ENCODE measurements at regions not wholly inside any gene's neighbourhood (a gene's known extent, or its start where the extent isn't known, plus 50 kb on each side); places are given as distances from the start of the nearest gene placed in this dataset.

DNA sequence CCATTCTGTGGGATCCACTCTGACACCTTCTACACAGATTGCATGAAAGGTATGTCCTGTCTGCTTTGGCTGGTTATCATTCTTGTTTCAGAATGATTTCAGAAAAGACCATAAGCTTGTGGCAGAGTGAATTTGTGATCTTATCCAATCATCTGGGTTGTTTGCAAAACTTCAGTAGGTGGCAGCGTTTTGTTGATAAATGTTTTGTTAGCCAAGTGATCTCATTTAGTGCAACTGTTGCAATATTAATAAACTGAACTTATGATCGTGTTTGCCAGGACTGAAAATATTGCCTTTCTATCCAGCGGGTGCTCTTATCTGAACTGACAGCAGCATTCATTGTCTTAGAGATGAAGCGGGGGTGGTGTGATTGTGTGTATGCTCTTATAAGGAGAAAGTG, 613.2 kb upstream of the NOX3 start:
- DNase-seq (ENCODE audit: low read depth in 2 of 3, low spot score in 2 of 3) = no peak

DNA sequence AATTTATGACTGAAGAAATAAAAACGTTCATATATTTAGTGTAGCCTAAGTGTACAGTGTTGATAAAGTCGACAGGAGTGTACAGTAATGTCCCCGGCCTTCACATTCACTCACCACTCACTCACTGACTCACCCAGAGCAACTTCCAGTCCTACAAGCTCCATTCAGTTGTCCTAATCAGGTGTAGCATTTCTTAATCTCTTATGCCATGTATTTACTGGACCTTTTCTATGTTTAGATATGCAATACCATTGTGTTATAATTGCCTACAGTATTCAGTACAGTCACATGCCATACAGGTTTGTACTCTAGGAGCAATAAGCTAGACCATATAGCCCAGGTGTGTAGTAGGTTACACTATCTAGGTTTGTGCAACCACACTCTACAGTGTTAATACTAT, 610.2 kb upstream of the NOX3 start:
- no peak for DNase-seq (ENCODE audit: low read depth in 2 of 3, low spot score in 2 of 3)

DNA sequence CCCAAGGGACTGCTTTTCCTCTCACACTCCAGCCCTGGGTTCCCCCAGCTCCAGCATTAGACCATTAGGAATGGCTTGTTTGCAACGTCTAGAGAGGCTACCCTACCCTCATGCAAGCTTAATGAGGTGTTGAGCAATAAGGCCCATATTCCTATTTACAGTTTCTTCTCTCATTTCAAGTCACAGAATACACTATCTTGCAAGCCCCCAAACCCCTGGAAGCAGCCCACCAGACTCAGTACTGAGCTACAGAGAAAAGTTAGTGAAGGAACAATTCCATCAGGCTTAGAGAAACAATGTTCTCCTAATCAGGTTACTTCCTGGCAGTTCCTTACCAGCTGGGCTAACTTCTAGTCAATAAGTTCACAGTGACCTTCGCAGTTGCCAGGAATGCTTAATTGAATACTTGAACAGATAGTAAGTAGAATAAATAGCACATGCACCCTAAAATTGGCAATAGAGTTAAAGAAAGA, 606.5 kb upstream of the NOX3 start:
- no peak for DNase-seq (ENCODE audit: low read depth in 2 of 3, low spot score in 2 of 3)

DNA sequence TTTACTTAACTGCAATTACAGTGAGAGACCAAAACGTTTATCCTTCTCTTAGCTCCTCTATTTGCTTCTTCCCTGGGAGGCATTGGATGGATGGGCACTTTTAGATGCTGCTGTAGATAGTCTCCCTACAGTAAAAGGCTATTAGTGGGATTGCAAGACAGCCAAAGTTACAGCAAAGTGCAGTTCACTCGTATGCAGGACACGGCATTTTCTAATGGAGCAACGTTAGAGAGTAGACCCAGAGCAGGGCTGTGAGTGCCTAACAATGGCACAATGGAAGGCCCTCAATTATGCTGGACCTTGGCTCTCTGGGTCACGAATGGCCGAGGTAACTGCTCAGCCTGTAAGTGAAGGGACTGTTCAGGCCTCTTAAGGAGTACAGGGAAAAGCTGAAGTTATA, 605.8 kb upstream of the NOX3 start:
- DNase-seq (ENCODE audit: low read depth in 2 of 3, low spot score in 2 of 3) = no peak

DNA sequence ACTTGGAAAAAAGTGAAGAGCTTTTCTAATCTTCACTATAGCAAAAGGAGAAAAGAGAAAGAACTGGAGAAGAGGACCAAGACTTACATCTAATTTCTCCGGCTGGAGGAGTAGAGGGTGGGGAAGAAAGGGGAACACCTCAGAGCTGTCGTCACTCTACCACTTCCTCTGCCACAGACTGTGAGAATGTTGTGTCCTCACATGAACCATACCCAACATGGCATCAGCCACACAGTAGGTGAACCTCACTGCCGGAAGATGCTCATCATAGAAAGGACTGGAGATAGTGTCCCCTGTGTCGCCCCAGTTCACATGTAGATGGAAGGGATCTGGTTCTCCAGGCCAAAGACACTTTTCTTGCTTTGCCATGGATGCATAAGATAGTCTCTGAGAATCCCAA, 604.4 kb upstream of the NOX3 start:
- DNase-seq (ENCODE audit: low read depth in 2 of 3, low spot score in 2 of 3) = no peak

DNA sequence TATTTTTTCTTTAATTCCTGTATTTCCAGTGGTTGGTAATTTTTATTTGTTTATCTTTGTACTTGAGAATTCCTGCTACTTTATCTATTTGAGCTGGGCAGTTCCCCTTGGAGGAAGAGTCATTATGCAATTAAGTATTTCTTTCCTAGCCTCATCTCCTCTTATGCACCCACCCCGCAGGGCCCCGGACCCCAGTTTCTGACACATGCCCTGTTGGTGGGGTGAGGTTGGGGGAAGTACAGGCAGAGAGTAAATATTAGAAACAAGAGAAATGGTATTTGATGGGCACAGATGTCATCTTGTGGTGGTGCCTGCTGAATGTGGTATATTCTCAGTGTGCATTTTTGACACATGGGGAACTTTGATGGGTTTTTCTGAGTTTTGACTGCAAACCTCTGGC, 602.7 kb upstream of the NOX3 start:
- DNase-seq (ENCODE audit: low read depth in 2 of 3, low spot score in 2 of 3) = no peak

DNA sequence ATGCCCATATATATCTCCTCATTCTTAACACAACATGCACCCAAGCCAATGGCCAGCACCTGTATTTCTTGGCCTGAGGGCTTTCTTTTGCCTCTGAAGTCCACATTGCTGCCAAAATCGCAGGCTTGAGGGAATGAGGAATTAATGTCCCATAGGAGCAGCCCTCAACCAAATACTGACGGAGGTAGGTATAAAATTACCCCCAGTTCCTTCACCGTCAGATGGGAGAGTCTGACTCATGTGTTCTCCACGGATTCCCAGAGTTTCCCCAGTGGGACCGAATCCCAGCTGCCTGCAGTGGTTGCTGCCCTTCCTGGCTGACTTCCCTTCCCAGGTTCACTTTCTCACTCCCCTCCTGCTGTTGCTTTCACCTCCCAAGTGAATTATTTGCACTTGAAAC, 602.2 kb upstream of the NOX3 start:
- DNase-seq (ENCODE audit: low read depth in 2 of 3, low spot score in 2 of 3) = no peak

DNA sequence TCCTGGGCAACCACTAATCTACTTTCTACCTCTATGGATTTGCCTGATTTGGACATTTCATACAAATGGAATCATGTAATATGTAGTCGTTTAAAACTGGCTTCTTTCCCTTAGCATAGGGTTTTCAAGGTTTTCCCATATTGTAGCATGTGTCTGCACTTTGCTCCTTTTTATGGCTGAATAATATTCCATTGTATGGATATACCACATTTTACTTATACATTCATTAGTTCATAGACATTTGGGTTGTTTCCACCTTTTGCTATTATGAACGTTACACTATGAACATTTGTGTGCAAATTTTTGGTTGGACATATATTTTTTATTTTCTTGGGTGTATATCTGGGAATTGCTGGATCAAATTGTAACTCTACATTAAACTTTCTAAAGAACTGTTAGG, 600.4 kb upstream of the NOX3 start:
- no peak for DNase-seq (ENCODE audit: low read depth in 2 of 3, low spot score in 2 of 3)

DNA sequence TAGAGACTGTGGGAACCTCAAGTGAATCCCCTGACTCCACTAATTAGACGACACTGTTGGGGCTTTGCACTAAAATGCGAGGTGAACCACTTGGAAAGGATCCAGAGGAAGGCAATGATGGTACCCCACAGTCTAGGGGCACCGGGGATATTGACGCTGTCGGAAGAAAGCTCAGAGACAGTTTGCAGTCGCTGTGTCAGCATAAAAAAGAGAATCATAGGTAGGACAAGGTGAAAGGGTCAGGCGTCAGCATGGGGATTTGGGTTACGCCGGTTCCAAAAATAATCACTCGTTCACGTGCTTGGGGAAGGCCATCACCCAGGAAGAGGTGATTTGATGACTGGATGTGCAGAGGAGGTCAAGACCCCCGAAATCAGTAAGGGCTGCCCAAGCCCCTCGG, 598.0 kb upstream of the NOX3 start:
- no peak for DNase-seq (ENCODE audit: low read depth in 2 of 3, low spot score in 2 of 3)

DNA sequence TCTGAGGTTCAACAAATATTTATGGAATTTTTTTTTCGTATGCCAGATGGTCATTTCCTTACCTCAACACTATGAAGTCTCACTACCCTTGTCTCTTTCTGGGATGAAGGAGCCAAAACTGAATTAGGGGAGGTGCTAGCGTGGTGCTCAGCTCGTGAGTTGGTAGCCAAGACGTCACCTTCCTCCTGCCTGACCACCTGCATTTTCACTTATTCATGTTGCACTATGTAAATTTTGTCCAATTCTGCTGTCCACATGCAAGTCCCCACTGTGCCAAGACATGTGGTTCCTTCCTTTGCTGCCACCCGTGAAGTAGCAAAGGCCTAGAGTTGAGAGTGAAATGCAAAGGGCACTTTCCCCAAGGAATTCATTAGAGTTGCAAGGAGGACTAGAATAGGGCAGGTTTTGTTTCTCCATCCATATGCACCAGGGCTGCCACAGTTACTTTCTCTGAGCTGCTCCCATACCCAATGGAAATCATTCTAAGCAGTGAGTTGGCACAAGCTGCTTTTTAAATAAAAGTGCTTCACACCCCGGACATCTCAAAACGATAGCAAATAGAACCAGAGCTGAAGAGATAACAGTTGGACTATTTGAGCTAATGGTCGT, 591.3 kb upstream of the NOX3 start:
- no peak for DNase-seq (ENCODE audit: low read depth in 2 of 3, low spot score in 2 of 3)

DNA sequence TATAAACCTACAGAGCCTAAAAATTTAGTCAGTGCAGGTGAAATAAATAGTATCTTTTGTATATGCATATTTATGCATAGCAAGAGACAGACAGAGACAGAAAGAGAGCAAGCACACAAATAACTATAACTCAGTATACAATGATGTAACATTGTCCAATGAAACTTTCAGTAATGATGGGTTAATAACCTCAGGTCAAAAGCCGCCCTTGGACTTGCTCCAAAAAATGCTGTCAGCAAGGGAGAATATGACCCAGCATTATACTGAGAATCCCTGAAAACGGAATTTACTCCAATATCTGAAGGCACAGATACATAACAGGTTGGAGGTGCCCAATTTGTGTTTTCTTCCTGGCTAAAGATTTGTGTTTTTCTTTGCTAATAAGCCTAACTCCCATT, 590.6 kb upstream of the NOX3 start:
- no peak for DNase-seq (ENCODE audit: low read depth in 2 of 3, low spot score in 2 of 3)

DNA sequence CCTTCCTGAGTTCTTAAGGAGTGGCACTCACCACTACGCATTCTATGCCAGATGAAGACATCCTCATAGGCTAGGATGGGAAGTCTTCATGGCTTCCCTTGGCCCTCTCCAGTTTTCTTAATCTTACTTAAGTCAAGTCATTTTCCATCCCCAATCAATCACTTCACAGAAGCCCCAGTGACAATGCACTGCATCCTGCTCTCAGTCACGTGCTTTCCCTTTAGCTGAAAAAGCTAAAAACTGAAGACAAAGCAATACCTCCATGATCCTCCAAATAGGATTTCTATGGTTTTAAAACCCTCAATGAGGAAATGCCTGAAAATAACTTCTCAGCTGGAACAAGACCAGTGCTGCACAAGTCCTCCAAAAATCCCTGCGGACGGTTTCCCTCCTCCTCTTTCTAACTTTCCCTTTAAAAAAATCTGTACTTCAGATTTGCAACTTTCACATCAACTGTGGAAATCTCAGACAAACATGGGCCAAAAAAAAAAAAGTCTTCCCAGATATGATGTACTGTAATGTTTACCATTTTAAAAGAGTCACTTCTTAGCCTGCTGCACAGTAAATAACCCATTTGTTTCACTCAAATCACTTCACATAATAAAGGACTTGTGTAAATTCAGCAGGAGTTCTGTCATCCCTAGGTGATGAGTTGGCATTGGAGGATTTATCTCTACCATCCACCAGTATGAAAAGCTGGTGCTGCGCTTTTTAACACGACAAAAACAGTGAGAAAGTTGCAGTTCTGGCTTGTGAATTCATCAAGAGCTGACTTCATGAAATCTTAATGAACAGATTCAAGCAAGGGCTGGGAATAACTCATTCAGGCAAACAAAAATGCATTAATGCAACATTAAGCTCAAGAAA, 590.0 kb upstream of the NOX3 start:
- DNase-seq (ENCODE audit: low read depth in 2 of 3, low spot score in 2 of 3) = no peak

DNA sequence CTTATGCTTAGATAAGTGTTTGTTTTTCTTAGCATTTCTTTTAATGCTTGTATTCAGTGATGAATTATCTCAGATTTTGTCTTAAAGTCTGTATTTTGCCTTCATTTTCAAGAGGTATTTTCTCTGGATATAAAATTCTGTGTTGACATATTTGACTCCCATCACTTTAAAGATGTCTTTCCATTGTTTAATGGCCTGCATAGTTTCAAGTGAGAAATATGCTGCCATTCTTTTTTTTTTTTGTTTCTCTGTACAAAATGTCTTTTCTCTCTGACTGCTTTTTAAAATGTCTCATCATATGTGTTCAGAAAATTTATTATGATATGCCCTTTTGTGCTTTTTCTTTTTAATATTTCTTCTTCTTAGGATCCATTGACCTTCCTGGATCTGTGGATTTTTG, 578.0 kb upstream of the NOX3 start:
- DNase-seq (ENCODE audit: low read depth in 2 of 3, low spot score in 2 of 3) = no peak

DNA sequence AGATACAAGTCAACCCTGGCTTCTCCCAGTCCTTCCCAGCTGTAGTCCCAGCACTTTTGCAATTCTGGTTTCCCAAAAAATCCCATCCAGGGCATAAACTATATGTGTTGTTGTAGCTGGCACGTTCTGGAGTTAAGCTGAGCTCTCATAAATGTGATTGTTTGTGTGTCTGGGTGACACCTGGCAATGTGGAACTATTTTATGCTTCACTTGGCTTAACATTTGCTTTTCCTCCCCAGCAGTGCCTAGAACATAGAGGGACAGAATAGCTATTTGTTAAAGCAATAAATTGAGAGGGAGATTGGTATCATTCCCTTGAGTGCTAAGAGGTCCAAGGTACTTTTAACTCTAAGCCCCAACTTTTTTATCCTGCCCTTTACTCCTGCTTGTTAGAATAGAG, 575.9 kb upstream of the NOX3 start:
- DNase-seq (ENCODE audit: low read depth in 2 of 3, low spot score in 2 of 3) = no peak

DNA sequence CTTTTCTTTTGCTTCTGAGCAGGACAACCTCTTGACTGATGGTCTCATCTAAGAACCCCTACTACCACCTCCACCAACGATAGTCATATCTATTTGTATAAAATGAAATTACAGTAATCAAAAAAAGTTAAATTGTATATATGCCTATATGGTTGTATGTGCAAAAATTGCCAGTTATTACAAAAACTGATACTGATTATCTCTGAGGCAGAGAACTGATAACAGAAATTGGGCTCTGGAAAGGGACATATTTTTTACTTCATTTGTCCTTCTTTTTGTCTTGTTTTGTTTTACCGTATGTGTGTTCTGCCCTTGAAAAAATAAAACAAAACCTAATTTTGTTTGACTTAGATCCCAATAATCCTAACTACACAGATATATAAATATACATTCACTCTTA, 574.4 kb upstream of the NOX3 start:
- no peak for DNase-seq (ENCODE audit: low read depth in 2 of 3, low spot score in 2 of 3)

DNA sequence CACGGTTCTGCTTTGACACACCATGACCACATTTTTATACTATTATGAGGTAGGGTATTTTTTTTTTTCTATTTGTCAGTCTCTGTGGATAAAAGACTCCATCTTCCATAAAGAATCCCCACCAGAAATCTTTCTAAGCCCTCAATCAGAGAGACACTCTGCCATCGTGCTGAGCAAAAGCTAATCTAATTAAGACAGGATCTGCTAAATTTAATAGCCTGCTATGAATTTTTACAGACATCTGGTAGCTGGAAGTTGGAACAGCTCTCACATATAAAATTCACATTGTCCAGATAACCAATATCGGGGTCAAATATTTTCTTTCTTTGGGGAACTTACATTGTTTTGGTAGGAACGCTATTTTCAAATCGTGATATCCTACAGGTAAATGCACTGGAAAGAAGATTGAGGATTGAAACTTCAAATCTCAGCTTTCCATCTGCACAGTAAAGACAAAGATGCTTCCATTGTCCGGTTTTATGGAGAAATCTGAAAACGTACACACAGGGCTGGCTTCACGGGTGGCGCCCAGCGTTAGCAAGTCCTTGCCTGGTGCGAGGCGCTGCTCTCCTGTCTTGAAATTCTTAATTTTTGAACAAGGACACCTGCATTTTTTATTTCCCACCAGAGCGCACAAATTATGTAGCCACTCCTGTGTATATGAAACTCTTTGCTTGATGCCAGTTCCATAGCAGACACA, 573.8 kb upstream of the NOX3 start:
- DNase-seq (ENCODE audit: low read depth in 2 of 3, low spot score in 2 of 3) = no peak

DNA sequence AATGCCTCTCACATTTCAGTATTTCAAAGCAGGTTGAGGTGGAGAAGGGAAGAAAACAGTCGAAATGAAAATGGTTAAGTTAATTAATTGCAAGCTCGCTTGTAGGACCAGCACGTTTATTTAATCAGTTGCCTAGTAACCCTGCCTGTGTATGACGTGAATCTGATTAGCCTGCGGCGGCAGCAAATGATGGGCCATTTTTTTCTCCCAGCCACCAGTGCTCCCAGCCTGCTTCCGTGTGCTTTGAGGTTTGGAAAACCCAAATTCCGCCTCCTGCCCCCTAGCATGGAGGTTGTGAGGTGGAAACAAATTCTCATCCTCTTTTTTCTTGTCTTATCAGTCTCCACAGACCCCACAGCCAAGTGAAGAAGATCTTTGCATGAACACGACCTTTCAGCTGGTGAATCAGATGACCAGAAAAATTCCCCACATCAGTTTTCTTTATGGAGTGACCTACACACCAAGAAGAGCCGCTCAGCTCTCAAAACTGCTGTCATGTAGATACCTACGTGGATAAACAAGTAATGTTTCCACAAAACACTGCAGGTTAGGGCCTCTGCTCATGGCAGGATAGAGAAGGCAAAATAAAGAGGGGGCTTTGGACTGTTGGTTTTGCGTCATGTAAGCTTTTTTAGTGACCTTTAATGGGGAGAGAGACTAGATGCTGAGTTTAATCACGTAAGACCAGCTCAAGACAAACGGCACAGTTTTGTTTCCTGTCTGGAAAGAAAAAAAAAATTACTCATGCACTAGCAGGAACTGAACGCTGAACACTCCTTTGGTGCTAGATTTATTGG, 572.9 kb upstream of the NOX3 start:
- DNase-seq (ENCODE audit: low read depth in 2 of 3, low spot score in 2 of 3) = no peak

DNA sequence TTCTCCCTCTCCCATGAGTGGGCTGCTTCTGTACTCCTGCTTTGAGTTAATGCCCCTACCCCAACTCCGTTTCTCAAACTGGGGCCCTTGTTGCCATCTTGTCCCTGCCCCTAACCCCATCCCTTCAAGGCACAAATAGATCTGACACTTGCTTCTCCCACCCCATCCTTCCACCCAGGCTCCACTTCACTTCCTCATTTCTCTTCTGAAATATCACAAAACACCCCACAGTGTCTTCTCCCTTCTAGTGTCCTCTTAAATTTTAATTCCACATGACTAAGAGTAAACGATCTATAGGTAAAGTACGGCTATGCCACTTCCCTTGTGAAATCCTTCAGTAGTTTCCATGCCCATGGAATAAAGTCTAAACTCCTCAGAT, 571.6 kb upstream of the NOX3 start:
- no peak for DNase-seq (ENCODE audit: low read depth in 2 of 3, low spot score in 2 of 3)

DNA sequence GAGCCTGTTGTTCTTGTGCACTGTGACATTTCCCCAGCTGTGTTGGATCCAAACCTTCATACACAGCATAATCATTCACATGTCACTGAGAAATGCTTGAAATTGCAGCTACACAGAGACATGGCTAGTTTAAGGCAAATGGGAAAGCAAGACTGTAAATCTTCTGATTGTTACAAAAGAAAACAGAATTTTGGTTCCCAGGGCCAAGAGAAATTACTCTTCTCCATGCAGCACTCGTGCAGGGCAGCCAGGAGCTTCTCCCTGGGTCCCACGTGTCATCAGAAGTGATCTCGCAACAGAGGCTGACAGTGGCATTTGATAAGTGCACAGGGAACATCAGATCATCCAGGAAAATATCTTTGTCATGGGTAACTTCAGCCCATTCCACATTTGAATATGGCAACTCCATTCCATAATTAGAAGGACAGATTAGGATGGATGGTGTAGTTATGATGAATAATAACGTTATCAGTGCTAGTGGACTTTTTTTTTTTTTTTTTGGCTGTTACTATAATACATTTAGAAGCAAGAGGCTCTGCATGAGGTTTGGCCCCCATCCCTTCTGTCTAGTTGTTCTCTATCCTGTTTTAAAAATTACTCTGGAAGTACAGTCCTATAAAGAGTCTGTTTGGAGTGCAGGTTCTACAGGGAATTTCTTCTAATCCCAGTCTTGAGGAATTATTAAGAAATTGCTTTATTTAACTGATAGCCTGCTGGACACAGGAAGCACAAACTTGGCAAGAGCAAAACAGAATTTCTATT, 571.0 kb upstream of the NOX3 start:
- no peak for DNase-seq (ENCODE audit: low read depth in 2 of 3, low spot score in 2 of 3)

DNA sequence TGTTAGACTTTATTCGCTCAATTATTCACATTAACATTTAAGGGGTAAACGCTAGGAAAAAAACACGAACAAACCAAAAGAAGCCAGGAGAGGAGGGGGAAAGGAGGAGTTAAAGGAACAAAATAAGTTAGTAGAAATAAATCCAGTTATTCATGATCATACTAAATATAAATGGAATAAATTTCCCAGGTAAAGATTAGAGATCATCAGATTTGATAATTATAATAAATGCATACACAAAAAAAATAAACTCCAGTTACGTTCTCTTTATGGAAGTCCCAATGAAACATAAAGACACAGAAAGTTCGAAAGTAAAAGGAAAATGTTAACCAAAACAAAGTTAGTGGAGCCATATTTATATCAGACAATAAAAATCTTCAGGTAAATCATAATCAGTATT, 568.7 kb upstream of the NOX3 start:
- DNase-seq (ENCODE audit: low read depth in 2 of 3, low spot score in 2 of 3) = no peak
